GM18861 (cell line): ENCODE measurements at regions not wholly inside any gene's neighbourhood (a gene's known extent, or its start where the extent isn't known, plus 50 kb on each side); places are given as distances from the start of the nearest gene placed in this dataset.
A peak's percentile ranks its signal among the peaks of the same experiment; 100 is the strongest.
"Not testable (repeated sequence)": the region's sequence is repeated elsewhere in the genome, so short reads cannot be mapped to it uniquely, and the experiment has no call there.

ENCODE experiments used
- ATAC-seq: cut with Tn5 transposase; IDR thresholded peaks from one replicate; pipeline ENCODE4 v1.9.1; 2021; ENCODE audit not compliant: unreplicated experiment

DNA sequence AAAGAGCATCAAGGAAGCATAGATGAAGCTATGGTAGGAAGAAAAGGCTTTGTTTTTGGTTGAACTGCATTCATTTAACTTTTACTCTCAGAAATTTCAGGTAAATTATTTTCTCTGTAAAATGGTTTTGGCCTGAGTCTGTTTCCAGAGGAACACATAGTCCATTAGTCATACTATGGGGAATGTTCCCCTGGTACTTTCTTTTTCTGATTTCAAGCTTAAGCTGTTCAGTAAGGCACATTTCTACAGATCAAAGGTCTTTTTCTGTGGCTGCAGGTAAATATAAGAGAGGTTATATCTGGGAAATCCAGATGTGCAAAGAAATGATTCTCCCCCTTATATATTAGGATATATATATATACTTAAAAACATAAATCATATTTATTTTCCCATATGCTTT lies 1744.4 kb upstream of the ADGRL3 start:
- no peak for ATAC-seq

DNA sequence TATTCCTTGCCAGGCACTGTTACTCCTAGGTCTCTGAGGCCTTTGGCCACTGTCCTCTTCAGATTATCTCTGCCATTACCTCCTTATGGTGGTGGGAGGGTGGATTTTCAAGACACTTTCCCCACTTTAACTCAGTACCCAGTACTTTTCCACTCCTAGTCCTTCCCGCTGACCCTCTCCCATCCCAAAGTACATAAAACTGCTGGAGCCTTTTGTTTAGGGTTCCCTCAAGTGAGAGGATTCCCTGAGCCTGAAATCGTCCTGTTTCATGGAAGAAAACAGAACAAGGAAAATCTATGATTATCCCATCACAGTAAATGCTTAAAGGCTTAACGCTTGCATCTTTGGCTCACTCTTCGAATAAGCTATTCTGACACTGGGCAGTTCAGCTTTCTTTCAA lies 1742.5 kb upstream of the ADGRL3 start:
- no peak for ATAC-seq

DNA sequence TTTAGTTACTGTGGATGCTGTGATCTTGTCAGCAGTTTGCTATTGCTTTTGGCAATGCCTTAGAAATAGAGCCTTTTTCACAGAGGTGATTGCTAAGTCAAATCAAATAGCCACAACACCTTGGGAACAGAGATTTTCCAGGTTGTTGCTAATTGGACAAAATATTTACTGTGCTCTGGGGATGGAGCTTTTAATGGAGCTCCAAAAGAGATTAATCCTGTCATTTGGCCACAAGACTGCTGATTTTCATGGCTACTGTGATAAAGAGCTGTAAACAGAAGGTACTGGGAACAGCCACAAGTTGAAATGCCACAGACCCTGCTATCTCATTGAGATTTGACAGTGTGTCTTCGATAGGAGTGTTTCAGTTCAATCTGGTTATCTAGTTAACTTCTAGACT lies 1715.2 kb upstream of the ADGRL3 start:
- ATAC-seq: no peak

DNA sequence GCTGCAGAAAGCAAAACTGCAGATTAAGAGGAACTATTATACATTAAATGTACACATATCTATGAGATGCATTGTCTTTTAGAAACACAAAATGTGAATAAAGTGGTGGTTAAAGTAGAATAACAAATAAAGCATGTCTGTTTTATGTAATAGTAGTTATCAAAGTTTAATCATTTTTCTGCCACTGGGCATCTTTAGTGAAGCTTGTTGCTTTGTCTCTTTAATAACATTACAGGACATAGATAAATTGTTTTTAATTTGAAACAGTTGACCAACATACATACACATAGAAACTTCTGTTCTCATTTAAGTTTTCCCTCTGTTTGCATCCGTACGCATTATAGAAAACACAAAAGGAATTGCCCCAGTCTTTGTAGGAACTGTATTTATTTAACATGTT lies 1700.0 kb upstream of the ADGRL3 start:
- ATAC-seq: no peak

DNA sequence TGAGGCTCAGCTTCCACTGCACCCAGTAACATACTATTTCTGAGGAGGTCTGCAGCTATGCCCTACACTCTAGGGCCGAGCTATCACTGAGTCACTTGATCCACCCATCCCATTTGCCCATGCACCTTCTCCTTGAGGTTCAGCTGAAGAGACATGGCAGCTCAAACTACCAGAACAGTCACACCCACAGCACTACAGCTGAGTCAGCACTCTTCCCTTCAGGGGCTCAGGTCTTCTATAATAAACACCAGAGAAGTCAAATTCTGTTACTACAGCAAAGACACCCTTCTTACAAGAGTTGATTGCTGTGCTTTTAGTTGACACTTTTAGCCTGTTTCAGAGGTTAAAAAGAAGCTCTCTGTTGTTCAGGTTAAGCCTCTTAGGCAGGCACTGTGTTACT lies 1696.4 kb upstream of the ADGRL3 start:
- no peak for ATAC-seq

DNA sequence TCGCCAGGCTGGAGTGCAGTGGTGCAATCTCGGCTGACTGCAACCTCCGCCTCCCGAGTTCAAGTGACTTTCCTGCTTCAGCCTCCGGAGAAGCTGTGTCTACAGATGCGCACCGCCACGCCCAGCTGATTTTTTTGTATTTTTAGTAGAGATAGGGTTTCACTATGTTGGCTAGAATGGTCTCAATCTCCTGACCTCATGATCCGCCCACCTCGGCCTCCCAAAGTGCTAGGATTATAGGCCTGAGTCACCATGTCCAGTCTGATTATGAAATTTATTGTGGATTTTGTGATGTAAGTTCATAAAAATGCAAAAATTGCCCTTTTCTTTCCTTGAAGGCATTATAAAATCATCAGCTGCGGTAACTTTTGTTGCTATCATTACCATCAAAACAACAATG lies 1688.3 kb upstream of the ADGRL3 start:
- ATAC-seq: not testable (repeated sequence)

DNA sequence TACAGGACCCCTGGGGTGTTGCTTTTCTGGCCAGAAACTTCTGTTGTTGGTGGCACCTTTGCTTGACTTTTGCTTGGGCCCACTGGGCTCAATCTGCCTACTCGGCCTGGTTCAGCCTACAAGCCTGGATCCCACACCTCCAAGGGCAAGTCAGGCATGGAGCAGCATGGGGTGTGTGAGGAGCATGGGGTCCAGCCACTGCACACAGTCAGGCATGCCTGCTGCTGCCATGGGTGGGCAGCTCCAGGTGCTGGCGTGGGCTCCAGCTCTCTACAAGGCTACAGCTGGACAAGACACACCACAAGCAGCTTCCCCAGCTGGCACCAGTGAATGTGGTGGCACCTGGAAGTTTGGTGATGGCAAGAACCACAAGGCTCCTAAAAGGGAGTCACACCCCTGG lies 1683.1 kb upstream of the ADGRL3 start:
- no peak for ATAC-seq

DNA sequence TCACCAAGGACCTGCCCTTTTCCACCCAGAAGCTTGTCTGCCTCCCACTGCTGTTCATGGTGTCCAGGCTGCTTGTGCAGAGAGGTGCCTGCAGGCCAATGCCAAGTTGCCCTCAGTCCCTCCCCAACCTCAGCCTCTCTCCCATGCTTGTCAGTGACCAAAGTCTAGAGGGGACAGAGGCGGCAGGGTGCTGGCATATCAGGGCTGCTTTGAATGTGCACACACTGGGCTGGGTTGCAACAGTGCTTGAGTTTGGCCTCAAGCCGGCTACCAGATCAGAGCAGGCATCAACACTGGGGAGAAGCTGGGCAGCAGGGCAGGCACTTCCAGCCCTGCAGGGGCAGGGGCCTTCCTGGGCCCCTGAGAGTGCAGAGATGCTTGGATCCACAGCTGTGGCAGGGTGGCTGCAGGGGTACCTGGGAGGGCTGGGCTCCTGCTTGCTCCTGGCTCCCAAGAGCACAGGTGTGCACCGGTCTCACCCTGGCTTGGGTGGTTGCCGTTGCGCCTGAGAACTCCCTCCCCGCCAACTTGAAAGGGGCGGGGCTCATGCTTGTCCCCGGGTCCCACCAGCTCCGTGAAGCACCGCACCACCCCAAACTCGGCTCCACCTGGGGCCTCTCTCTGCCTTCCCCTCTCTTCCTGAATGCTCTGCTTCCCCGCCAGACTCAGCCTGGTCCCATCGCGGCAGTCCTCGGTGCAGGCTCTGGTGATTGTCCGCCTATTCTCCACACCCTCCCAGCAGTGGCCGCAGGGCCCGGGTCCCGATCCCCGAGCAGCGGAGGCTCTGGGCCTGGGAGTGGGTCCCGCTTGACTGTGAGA lies 1681.9 kb upstream of the ADGRL3 start:
- no peak for ATAC-seq

DNA sequence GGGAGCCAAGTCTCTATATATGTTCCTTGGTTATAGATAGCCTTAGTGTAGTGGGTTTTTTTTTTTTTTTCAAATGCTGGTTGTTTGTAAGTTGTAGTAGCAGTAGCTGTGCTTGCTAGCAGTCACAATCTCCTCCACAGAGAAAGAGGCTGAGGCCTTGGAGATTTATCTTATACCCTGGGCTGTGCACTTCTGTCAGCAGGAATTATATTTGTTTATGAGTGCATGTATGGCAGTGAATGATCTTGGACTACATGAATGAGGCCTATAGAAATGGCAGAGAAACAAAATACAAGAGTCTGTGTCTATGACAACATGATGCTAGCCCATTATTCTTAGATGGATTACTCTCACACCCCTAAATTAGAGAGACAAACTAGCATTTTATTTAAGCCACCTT lies 1674.2 kb upstream of the ADGRL3 start:
- ATAC-seq: no peak

DNA sequence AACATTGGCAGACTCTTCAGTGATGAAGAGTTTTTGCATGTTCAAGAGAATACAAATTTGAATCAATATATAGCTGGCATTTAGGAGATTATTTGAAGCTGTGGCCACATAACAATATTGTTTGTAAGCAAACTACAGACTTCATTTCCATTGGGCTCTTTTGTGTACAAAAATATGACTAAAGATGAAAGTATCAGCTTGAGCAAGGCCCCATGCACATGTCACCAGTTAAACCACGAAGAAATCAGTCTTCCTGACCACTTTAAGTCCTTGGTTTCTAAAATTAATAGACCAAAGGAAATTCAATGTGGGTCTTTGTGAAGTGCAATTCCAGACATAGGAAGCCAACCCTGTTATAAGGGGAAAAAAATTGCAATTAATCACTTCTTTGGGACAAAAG lies 1664.6 kb upstream of the ADGRL3 start:
- ATAC-seq: no peak

DNA sequence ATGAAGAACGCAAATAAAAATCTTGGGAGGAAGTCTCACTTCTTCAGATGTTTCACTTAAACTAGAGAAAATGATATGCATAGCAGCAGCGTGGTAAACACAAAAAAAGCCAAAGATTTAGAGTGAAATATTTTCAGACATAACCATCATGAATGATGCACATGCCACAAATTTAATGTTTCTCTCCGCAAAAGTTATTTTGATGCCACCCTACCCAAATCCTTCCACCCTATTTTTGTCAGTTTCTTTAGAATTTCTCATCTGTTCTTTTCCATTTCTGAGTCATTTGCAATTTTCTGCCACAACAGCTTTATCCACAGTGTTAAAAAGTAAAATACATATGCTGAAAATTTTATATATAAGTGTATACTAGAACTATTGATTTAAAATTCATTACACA lies 1663.7 kb upstream of the ADGRL3 start:
- ATAC-seq: no peak

DNA sequence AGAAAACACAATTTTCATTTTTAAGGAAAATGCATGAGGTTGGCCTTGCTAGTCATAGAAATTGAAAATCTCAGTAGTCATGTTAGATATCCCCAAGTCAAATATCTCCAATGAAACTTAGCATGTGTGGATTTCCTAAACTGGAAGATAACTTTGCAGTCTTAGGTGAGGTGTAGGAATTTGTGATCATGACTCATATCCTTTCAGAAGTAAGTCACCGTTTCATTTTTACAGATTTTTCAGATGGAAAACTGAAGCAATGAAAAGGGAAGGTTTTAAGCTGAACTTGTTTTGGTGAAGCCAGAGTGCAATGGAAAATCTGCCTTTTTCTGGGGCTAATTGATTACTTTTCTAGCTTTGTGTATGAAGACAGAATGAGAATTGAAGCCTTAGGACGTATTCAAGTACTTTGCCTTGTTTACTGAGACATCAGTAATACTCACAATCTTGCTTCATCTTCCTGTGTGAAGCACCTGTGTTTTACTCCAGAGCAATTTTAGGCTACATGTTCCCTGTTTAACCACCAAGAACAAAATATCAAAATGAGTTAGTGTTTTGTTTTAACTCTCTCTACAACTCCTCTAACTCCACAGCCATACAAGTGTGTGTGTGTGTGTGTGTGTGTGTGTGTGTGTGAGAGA lies 1662.8 kb upstream of the ADGRL3 start:
- ATAC-seq: no peak

DNA sequence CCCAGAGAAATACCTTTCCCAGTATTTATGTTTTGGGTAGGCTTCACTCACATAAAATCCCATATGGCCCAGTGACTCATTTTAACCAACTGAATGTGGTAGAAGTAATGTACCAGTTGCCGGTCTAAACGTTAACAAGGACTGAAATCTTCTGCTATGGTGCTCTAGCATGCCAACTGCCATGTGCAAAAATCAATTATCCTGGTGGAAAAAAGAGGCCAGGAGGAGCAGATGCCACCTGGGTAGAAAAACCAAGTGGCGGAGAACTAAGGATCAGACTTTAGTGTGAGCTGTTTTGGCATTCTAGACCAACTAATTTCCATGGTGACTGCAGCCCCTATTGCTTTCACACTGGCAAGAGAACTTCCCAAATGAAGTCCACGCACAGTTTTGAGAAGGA lies 1660.7 kb upstream of the ADGRL3 start:
- ATAC-seq: no peak

DNA sequence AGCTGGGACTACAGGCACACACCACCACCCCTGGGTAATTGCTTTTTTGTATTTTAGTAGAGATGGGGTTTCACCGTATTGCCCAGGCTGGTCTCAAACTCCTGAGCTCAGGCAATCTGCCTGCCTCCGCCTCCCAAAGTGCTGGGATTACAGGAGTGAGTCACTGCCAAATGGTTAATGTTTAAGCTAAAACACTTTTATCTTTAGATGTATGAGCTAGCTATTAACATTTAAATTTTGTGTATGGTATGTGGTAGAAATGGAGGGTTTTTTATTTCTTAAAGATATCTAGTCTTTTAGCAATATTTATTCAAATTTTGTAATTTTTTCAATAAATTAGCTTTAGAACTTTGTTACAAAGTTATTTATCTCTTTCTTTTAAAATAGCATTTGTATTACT lies 1659.8 kb upstream of the ADGRL3 start:
- no peak for ATAC-seq

DNA sequence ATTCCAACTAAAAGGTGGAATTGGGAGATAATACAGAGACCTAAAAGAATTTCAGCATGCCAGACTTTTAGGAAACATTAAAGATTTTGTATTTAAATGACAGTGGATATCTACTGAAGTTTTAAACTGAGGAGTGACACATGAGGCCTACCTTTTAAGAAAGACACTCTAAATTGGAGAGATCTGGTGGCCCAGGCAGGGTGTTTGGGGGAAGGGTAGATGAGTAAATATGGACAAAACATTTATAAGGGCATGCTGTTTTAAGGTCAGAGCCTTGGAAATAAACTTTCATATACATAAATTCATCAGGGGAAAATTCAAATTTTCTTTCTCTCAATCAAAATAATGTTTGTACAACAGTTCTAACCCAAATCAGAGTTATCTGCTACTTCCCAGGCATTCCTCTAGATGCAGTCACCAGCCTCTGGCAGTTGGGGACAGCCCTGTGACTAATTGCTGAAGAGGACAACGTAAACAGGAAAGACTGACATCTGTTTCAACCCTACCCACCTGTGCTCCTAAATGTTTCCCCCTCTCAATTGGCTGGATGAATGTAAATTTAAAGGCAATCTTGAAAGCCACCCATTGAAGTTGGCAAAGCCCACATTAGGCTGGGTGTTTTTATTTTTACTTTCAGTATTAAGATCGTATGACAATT lies 1646.9 kb upstream of the ADGRL3 start:
- peak; percentile 70 for ATAC-seq

DNA sequence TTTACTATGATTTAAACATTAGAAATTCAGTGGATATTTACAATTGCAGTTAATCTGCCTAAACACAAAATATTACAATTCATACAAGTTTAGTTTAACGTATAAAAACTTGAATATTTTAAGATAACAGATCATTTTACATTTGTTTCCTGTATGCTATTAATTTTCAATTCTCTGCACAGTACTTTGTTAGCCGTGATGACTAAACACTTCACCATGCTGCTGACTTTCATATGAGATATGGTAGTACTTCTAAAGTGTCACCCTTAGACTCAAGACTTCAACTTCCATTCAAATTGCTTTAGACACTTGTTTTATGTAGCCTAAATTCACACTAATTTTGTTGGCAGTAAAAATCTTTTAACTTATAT lies 1646.4 kb upstream of the ADGRL3 start:
- peak; percentile 49 for ATAC-seq

DNA sequence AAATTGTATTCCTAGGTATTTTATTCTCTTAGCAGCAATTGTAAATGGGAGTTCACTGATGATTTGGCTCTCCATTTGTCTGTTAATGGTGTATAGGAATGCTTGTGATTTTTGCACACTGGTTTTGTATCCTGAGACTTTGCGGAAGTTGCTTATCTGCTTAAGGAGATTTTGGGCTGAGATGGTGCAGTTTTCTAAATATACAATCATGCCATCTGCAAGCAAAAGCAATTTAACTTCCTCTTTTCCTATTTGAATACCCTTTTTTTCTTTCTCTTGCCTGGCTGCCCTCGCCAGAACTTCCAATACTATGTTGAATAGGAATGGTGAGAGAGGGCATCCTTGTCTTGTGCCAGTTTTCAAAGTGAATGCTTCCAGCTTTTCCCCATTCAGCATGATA lies 1643.9 kb upstream of the ADGRL3 start:
- not testable (repeated sequence) for ATAC-seq

DNA sequence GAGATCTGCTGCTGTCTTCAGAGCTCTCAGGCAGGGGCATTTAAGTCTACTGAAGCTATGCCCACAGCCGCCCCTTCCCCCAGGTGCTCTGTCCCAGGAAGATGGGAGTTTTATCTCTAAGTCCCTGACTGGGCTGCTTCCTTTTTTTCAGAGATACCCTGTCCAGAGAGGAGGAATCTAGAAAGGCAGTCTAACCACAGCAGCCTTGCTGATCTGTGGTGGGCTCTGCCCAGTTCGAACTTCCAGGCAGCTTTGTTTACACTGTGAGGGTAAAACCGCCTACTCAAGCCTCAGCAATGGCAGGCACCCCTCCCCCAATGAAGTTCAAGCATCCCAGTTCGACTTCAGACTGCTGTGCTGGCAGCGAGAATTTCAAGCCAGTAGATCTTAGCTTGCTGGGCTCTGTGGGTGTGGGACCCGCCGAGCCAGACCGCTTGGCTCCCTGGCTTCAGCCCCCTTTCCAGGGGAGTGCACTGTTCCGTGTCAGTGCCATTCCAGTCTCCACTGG lies 1639.9 kb upstream of the ADGRL3 start:
- ATAC-seq: not testable (repeated sequence)

DNA sequence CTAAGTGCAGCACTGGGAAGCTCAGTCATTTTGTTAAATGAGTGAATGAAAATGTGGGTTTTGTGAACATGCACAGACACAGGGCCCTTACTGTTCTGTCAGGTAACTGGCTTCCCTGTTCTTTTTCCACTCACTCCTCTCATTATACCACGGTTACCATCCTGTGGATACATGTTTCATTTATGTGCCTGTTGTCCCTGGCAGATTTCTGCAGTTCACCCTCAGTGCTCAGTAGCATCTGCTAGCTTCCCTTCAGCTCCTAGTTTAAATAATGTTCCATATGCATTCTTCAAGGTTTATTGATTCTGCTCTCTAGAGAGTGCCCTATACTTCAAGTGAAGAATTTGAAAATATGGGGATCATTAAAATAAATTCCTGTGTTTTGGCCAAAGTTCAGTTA lies 1634.3 kb upstream of the ADGRL3 start:
- no peak for ATAC-seq

DNA sequence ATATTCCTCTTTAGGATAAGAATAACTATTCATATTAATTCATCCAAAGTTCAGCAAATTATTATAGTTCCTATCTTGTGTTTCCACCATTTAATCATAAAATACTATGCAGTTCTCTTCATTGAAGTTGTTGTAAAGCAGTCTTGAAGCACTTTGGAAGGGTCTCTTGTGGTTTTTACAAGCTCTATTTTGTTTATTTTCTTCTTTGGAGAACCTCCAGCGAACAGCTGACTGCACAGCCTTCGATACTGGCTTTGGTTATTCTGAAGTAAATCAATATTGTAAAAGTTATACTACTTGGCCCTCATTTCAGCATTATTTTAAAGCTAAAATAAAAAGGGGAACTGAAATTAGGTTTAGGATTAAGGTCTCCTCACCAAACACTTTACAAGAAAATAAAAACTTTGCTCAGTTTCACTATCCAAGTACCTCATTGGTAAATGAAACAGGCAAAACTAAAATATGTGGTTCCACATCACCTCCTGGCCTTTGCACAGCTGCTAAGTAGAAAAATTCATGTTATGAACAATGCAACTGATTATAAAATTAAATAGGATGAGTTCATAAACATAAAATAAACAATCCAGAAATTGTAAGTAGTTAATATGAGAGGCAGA lies 1629.2 kb upstream of the ADGRL3 start:
- ATAC-seq: peak; percentile 83

DNA sequence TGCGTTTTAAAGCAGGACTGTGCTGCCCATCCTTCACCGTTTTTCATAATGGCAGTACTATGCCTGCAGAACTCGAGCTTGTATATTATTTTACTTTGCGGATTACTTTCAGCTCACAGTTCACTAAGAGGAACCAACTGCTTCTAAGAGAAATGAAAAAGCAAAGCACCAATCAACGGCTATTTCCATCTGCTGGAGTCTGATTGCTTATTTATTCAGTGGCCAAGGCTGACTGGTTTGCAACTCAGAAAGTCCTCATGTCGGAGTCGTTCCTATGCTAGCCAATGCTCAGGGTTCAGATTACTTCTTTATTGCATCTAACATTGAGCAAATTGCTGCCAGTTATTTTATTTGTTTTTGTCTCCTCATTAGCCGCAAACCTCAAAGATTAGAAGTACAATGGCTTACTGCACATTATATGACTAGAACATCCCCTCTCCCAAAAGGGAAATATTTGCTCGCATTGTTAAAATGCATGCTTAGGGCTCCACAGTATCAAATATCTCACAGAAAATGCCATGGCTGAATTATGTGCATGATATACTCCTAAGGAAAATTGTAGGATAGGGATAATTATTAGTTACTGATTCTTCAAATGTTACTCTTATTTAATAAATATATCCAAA lies 1628.2 kb upstream of the ADGRL3 start:
- ATAC-seq: no peak
